C4-2B (cell line): ENCODE measurements at regions not wholly inside any gene's neighbourhood (a gene's known extent, or its start where the extent isn't known, plus 50 kb on each side); places are given as distances from the start of the nearest gene placed in this dataset.

Source experiments
- H3K27ac ChIP-seq: fragments of 450-650 bp; 2 replicates; pipeline ENCODE4 v1.5.1; 2017
- CTCF ChIP-seq: fragments of 450-650 bp; conservative IDR thresholded peaks from 2 replicates; pipeline ENCODE4 v1.5.1; 2017; ENCODE audit warnings: mild to moderate bottlenecking
- ZFX ChIP-seq: fragments of 450-650 bp; IDR thresholded peaks from 2 replicates; pipeline ENCODE4 v1.6.1; 2017

- H3K27ac ChIP-seq, result no peak overlapping the region
- TF ChIP-seq ZFX, result no peak
- no peak for TF ChIP-seq CTCF
These were observed 58.3 kb upstream of the TRIB2 start for GRCh38 chr2:12658310-12658945.

GRCh38 chr2:12661489-12661888 is 55.2 kb upstream of the TRIB2 start:
- no peak for TF ChIP-seq CTCF
- no peak for TF ChIP-seq ZFX
- no peak overlapping the region for H3K27ac ChIP-seq

GRCh38 chr2:12663306-12664037 is 53.3 kb upstream of the TRIB2 start:
- no peak overlapping the region for H3K27ac ChIP-seq
- no peak for TF ChIP-seq CTCF
- TF ChIP-seq ZFX, result no peak

GRCh38 chr2:12665334-12665733 is 51.4 kb upstream of the TRIB2 start:
- no peak overlapping the region for H3K27ac ChIP-seq
- TF ChIP-seq ZFX (no peak), CTCF (no peak)

GRCh38 chr2:12666445-12666844 is 50.3 kb upstream of the TRIB2 start:
- no peak overlapping the region for H3K27ac ChIP-seq
- no peak for TF ChIP-seq ZFX
- TF ChIP-seq CTCF, result no peak
